IPS-20b (cell line): ENCODE measurements at regions not wholly inside any gene's neighbourhood (a gene's known extent, or its start where the extent isn't known, plus 50 kb on each side); places are given as distances from the start of the nearest gene placed in this dataset.
"Not testable (repeated sequence)": the region's sequence is repeated elsewhere in the genome, so short reads cannot be mapped to it uniquely, and the experiment has no call there.

Experiments used
- H3K27ac ChIP-seq: one replicate; pipeline ENCODE4 v1.5.1; 2013; ENCODE audit warnings: low read length
- H3K27me3 ChIP-seq: 2 replicates; pipeline ENCODE4 v1.6.1; 2013; ENCODE audit warnings: mild to moderate bottlenecking, low read length, inconsistent platforms; ENCODE audit not compliant: insufficient read depth
- H3K36me3 ChIP-seq: 2 replicates; pipeline ENCODE4 v1.6.1; 2013; ENCODE audit warnings: low read depth, mild to moderate bottlenecking, inconsistent platforms, low read length, moderate library complexity; ENCODE audit not compliant: insufficient read depth
- H3K4me1 ChIP-seq: 2 replicates; pipeline ENCODE4 v1.6.1; 2013; ENCODE audit warnings: mild to moderate bottlenecking, control low read depth, inconsistent platforms, low read length, moderate library complexity; ENCODE audit not compliant: insufficient read depth
- H3K4me3 ChIP-seq: 2 replicates; pipeline ENCODE4 v1.5.1; 2013; ENCODE audit warnings: mild to moderate bottlenecking, low read length, inconsistent platforms
- H3K9ac ChIP-seq: 2 replicates; pipeline ENCODE4 v1.6.1; 2013; ENCODE audit warnings: low read depth, mild to moderate bottlenecking, inconsistent platforms, low read length, moderate library complexity
- H3K9me3 ChIP-seq: 2 replicates; pipeline ENCODE4 v1.6.1; 2013; ENCODE audit warnings: mild to moderate bottlenecking, low read depth, low read length, inconsistent platforms; ENCODE audit not compliant: insufficient read depth

- Histone ChIP-seq H3K4me3 (no peak overlapping the region), H3K4me1 (no peaks in the 10 kb centered on the region), H3K27me3 (no peaks in the 10 kb centered on the region), H3K9ac (no peak overlapping the region), H3K9me3 (no peaks in the 10 kb centered on the region), H3K36me3 (no peaks in the 10 kb centered on the region), H3K27ac (no peak overlapping the region)
These were observed 172.3 kb upstream of the ATXN7L3B start for GRCh38 chr12:74365178-74365964.

- Histone ChIP-seq H3K27ac (no peak overlapping the region), H3K9ac (no peak overlapping the region), H3K4me1 (no peaks in the 10 kb centered on the region), H3K9me3 (no peaks in the 10 kb centered on the region), H3K27me3 (no peaks in the 10 kb centered on the region), H3K36me3 (no peaks in the 10 kb centered on the region), H3K4me3 (no peak overlapping the region)
These were observed 166.9 kb upstream of the ATXN7L3B start for GRCh38 chr12:74370608-74371216.

- no peak overlapping the region for H3K4me3 ChIP-seq
These were observed 158.5 kb upstream of the ATXN7L3B start for GRCh38 chr12:74379114-74379513.

GRCh38 chr12:74381958-74382357 is 155.7 kb upstream of the ATXN7L3B start:
- Histone ChIP-seq H3K4me1 (no peaks in the 10 kb centered on the region), H3K9me3 (no peaks in the 10 kb centered on the region), H3K4me3 (no peak overlapping the region), H3K27me3 (no peaks in the 10 kb centered on the region), H3K9ac (no peak overlapping the region), H3K27ac (no peak overlapping the region), H3K36me3 (no peaks in the 10 kb centered on the region)

More at GRCh38 chr12:74379114-74379513, 158.5 kb upstream of the ATXN7L3B start:
- Histone ChIP-seq H3K27ac (no peak overlapping the region), H3K9me3 (no peaks in the 10 kb centered on the region), H3K4me1 (no peaks in the 10 kb centered on the region), H3K27me3 (no peaks in the 10 kb centered on the region), H3K36me3 (no peaks in the 10 kb centered on the region), H3K9ac (no peak overlapping the region)

- Histone ChIP-seq H3K27me3 (no peaks in the 10 kb centered on the region), H3K9ac (no peak overlapping the region), H3K4me1 (no peaks in the 10 kb centered on the region)
These were observed 154.7 kb upstream of the ATXN7L3B start for GRCh38 chr12:74382983-74383382.

GRCh38 chr12:74391283-74391682 is 146.4 kb upstream of the ATXN7L3B start:
- Histone ChIP-seq H3K4me3 (no peak overlapping the region), H3K9me3 (no peaks in the 10 kb centered on the region; the same call in 1 of the 2 replicates), H3K36me3 (no peaks in the 10 kb centered on the region), H3K27me3 (no peaks in the 10 kb centered on the region), H3K27ac (no peak overlapping the region), H3K9ac (no peak overlapping the region), H3K4me1 (no peaks in the 10 kb centered on the region)

More at GRCh38 chr12:74382983-74383382, 154.7 kb upstream of the ATXN7L3B start:
- Histone ChIP-seq H3K36me3 (no peaks in the 10 kb centered on the region), H3K27ac (no peak overlapping the region), H3K9me3 (no peaks in the 10 kb centered on the region), H3K4me3 (no peak overlapping the region)

GRCh38 chr12:74393272-74393671 is 144.4 kb upstream of the ATXN7L3B start:
- Histone ChIP-seq H3K9me3 (no peaks in the 10 kb centered on the region; the same call in 1 of the 2 replicates), H3K27me3 (no peaks in the 10 kb centered on the region), H3K4me3 (no peak overlapping the region), H3K4me1 (no peaks in the 10 kb centered on the region), H3K27ac (no peak overlapping the region), H3K9ac (no peak overlapping the region), H3K36me3 (no peaks in the 10 kb centered on the region)

GRCh38 chr12:74394647-74395046 is 143.0 kb upstream of the ATXN7L3B start:
- Histone ChIP-seq H3K4me1 (no peaks in the 10 kb centered on the region), H3K9ac (no peak overlapping the region), H3K4me3 (no peak overlapping the region), H3K27me3 (no peaks in the 10 kb centered on the region), H3K27ac (no peak overlapping the region), H3K9me3 (no peaks in the 10 kb centered on the region; the same call in 1 of the 2 replicates), H3K36me3 (no peaks in the 10 kb centered on the region)

GRCh38 chr12:74401035-74401434 is 136.6 kb upstream of the ATXN7L3B start:
- Histone ChIP-seq H3K4me1 (no peaks in the 10 kb centered on the region; the same call in 1 of the 2 replicates), H3K9me3 (no peaks in the 10 kb centered on the region), H3K9ac (no peak overlapping the region), H3K27me3 (no peaks in the 10 kb centered on the region), H3K4me3 (no peak overlapping the region), H3K36me3 (no peaks in the 10 kb centered on the region), H3K27ac (no peak overlapping the region)

GRCh38 chr12:74401966-74402365 is 135.7 kb upstream of the ATXN7L3B start:
- H3K4me3 ChIP-seq, result no peak overlapping the region
- peaks cover 8% of the 10 kb centered on the region; the same call in 1 of the 2 replicates for H3K4me1 ChIP-seq
- H3K27me3 ChIP-seq, result no peaks in the 10 kb centered on the region
- no peak overlapping the region for H3K9ac ChIP-seq
- H3K36me3 ChIP-seq, result no peaks in the 10 kb centered on the region
- no peak overlapping the region for H3K27ac ChIP-seq
- H3K9me3 ChIP-seq, result no peaks in the 10 kb centered on the region

GRCh38 chr12:74403221-74403470 is 134.5 kb upstream of the ATXN7L3B start:
- H3K27ac ChIP-seq, H3K4me3 ChIP-seq, H3K27me3 ChIP-seq, H3K4me1 ChIP-seq, H3K9ac ChIP-seq, H3K36me3 ChIP-seq, H3K9me3 ChIP-seq: not testable (repeated sequence)

GRCh38 chr12:74408601-74409166 is 129.0 kb upstream of the ATXN7L3B start:
- peaks cover 20% of the 10 kb centered on the region for H3K4me1 ChIP-seq
- H3K27ac ChIP-seq, result no peak overlapping the region
- no peak overlapping the region for H3K9ac ChIP-seq

More at GRCh38 chr12:74408601-74409166, 129.0 kb upstream of the ATXN7L3B start:
- no peaks in the 10 kb centered on the region for H3K36me3 ChIP-seq
- H3K9me3 ChIP-seq, result no peaks in the 10 kb centered on the region
- H3K27me3 ChIP-seq, result no peaks in the 10 kb centered on the region
- no peak overlapping the region for H3K4me3 ChIP-seq
